Stimulated activated CD4-positive, alpha-beta T cell treated with anti-CD3 and anti-CD28 coated beads, Interleukin-1b, Interleukin-23, amount 100 ng/mL, for 24 hours (primary cell): ENCODE measurements at regions not wholly inside any gene's neighbourhood (a gene's known extent, or its start where the extent isn't known, plus 50 kb on each side); places are given as distances from the start of the nearest gene placed in this dataset.
"Not testable (repeated sequence)": the region's sequence is repeated elsewhere in the genome, so short reads cannot be mapped to it uniquely, and the experiment has no call there.

Experiments
- DNase-seq, 4 experiments: peaks; one replicate each; pipeline ENCODE4 v3.0.0-alpha.2; 2020; ENCODE audit warnings: low read depth in 4 of 4, low spot score in 1 of 4

DNA sequence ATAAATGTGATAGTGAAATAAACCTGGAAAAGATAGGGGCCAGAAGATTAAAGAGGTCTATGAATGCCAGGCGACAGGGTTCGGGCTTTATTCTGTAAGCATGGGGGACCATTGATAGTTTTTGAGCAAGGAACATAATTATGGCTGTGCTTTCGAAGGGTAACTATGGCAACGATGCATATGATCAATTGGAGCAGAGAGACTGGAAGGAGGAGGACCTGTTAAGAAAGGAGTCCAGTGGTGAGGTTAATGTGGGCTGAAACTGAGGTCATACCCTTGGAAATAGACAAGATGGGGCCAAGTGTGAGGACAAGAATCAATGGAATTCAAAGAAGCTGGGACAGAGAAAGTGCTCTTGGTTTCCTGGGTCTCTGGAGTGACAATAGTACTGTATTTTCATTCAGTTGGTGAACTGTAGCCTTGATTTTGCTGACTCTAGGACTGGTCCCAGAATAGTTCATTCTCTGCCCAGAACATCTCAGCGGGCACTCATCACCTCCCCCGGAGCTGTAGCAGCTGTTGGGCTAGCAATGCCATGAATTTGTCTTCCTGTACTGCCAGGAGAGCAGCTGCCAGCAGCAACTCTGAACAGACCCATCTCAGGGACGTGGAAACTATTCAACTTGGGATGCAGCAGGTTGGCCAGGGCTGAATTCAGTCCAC lies 108.4 kb downstream of the SRGAP2 start:
- not testable (repeated sequence) for DNase-seq

DNA sequence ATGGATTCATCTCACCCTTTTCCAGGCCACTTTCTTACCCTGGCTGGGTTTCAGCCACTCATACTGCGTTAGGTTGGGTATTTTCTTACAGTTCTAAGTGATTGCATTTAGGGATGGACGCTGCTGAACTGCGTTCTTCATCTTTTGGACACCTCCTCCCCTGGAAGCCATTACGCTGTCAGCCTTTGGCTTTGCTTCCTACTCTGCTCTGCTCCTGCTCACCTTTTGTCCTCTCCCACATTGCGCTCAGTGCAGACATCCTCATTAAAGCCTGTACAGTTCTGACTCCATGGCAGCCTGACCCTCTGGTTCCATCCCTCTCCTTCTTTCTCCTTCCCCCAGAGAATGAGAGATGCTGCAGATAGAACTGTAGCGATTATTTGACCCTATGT lies 108.9 kb downstream of the SRGAP2 start:
- DNase-seq, result not testable (repeated sequence)

DNA sequence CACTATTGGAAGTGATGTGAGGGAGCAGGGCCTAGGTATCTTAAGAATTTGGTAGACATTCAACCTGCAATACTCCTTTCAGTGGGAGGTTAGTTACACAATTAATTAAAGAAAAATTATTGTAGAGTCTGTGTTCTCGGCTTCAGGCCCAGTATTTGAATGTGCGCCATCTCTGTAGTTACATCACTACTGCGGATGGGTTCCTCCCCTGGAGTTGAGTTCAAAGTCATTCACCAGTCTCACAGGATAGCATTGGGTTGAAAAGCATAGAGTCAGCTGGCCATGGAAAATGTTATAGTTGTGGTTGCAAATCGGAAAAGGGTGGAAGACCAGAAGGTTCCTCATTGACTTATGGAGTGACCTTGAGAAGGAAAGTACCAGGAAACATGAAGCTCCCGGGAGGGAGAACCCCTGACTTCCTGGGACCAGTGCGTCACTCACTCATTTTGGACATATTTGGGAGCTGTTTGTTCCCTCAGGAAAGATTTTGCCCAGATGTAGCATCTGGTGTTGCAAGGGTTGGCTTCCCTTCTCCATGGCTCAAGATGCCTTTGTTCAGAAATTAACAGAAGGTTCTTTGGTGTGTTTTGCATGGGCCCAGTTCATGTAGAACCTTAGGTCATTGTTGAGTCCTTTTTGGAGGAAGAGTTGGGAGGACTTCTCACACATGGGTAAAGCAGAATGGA lies 111.8 kb downstream of the SRGAP2 start:
- DNase-seq, result not testable (repeated sequence)

DNA sequence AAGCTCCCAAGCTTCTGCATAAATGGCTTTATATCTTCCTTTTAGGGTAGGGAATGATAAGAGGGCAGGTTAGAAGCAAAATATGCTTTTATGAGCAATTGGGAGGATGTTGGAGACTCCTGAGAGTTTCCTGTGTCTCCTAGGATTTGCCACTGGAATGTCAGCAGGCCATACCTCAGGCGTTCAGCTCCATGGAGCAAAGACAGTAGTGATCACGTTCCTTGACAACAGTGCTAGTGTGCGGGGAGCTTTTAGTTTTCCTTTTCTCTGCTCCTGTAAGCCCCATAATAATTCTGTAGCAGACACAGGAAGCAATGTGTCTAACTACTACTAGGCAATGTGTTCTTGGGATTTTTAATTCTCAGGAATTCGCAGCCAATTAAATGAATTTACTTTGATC lies 113.6 kb downstream of the SRGAP2 start:
- not testable (repeated sequence) for DNase-seq

DNA sequence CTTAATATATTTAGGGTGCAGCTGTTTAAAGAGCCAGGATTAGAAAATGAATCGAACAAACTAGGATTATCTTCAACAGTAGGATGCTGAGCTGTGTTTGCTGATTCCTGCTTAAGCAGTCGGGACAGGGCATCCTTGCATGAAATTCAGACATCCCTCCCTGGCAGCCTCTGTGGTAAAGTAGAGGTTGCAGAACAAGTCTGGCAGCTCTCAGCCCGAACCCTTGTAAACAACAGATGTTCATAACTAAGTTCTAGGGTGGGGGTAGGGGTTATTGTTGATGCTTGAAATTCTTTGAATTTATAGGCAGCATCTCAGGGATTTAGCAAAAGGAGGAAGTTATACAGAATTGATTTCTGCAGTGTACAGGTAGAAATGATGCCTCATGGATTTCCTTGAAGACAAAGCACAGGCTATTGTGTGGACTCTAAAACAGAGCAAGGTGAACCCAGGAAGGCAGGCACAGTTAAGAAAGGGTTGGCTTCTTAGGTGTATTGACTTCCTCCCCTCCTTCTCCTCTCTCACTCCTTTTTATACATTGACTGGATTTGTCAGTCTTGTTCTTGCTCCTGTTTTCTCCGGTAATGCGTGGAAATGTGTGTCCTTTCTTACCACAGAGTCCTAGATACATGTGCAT lies 114.7 kb downstream of the SRGAP2 start:
- not testable (repeated sequence) for DNase-seq

DNA sequence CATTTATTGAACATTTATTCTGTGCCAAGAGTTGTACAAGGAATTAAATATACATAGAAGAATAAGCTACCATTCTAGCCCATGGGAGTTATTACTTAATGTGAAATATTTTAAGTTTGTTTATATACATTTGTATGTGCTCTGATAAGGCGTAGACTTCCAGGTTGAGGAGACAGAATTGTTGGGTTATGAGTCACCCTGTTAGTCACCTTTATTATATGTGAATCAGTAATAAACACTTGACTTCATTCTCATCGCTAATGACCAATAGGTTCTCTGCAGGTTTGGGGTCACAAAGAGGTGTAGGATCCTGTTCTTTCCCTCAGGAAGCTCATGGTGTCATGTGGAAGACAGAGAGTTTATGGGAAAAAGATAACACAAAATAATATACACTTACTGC lies 116.9 kb downstream of the SRGAP2 start:
- DNase-seq, result not testable (repeated sequence)

DNA sequence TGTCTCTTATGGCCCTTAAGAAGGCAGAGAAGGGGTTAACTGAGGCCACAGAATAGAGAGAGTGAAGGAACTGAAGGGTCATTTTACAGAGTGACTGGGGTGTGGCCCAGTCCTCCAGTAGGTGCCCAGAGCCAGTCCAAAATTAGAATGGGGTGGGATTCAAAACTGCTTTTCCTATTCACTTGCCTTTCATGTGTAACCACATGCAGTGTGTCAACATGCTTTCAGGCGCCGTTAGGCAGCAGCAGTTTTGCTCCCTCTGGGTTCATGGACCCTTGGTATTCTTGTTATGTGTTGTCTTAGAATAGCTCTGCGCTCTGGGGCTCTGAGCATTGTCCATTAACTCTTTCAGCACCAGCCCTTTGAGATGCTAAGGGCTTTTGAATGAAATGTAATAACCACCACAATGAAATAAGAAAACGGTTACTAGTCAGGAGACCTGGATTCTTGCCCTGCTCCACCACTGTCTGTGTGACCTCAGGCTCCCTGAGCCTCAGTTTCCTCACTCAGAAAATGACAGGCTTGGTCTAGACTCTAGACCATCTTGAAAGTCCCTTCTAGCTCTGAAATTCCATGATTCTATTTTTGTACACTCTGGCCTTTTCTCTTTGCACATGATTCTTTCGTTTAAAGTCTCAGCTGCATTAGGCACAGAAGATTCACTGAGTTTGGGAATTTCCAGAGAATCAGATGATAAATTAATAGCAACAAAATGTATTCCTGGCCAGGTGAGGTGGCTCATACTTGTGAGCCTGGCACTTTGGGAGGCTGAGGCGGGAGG lies 123.0 kb downstream of the SRGAP2 start:
- DNase-seq, result not testable (repeated sequence)

DNA sequence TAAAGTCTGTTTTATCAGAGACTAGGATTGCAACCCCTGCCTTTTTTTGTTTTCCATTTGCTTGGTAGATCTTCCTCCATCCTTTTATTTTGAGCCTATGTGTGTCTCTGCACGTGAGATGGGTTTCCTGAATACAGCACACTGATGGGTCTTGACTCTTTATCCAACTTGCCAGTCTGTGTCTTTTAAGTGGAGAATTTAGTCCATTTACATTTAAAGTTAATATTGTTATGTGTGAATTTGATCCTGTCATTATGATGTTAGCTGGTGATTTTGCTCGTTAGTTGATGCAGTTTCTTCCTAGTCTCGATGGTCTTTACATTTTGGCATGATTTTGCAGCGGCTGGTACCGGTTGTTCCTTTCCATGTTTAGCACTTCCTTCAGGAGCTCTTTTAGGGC lies 128.3 kb downstream of the SRGAP2 start:
- DNase-seq, result not testable (repeated sequence)

DNA sequence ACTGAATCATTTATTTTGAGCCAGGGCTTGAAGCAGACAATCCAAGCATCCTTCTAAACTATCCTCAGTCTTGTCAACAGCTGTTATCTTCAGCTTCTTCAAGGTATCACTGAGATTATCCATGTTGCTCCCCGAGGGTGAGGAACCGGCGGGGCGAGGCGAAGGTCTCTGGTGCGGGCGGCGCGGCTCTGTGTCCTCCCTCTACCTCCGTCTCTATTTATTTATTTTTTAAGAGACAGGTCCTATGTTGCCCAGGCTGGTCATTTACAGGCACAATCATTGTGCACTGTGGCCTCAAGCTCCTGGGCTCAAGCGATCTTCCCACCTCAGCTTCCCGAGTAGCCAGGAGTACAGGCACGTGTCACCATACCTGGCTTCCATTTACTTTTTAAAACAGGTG lies 130.0 kb downstream of the SRGAP2 start:
- DNase-seq, result not testable (repeated sequence)

DNA sequence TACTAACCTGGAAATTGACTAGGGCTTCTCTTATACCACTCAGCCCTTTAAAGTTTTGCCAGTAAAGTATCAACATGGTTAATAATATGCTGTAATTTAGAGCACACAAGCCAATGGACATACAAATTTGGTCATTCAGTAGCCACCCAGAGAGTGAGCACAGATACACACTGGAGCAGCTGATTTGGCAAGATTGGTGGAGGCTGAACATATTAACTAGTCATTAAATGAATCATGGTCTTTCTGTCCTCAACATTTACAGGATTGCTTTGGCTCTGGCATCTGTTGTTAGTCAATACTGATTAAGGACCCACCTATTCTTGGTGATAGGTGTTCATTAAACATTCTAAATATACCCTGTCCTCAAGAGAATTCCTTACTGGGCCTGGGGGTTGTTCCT lies 130.6 kb downstream of the SRGAP2 start:
- not testable (repeated sequence) for DNase-seq

DNA sequence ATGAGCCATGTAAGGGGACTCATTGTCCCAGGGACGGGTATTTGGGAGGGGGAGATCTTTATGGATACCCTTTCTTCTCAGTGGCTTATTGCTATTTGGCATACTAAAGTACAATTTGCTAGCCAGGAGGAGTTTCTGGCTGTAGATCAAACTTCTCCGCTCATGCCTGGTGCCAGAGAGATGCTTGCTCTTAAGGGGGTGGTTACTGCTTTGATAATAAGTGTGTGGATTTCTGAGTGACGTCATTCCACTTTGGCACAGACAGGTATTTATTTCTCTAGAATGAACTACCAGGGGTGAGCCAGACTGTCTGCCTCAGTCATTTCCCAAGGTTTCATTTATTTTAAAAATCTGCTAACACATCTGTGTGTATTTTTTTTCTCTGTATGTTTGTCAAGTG lies 131.1 kb downstream of the SRGAP2 start:
- not testable (repeated sequence) for DNase-seq

DNA sequence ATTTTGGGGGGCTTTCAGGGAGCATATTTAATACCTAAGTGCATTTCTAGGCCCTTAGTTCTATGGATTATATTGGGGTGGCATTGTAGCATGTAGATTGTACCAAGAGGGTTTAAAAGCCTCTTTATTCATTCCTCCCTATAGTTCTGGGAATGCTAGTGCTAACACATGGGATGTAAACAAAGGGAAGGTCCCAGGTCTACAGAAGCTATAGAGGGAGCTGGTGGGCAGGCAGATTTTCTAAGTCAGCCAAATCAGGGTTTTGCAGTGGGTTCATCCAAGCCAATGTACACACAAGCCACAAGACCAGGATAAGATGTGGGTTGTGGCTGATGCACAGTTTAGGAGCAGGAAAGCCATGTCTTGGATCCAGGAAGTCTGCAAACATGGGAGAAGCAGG lies 131.8 kb downstream of the SRGAP2 start:
- not testable (repeated sequence) for DNase-seq

DNA sequence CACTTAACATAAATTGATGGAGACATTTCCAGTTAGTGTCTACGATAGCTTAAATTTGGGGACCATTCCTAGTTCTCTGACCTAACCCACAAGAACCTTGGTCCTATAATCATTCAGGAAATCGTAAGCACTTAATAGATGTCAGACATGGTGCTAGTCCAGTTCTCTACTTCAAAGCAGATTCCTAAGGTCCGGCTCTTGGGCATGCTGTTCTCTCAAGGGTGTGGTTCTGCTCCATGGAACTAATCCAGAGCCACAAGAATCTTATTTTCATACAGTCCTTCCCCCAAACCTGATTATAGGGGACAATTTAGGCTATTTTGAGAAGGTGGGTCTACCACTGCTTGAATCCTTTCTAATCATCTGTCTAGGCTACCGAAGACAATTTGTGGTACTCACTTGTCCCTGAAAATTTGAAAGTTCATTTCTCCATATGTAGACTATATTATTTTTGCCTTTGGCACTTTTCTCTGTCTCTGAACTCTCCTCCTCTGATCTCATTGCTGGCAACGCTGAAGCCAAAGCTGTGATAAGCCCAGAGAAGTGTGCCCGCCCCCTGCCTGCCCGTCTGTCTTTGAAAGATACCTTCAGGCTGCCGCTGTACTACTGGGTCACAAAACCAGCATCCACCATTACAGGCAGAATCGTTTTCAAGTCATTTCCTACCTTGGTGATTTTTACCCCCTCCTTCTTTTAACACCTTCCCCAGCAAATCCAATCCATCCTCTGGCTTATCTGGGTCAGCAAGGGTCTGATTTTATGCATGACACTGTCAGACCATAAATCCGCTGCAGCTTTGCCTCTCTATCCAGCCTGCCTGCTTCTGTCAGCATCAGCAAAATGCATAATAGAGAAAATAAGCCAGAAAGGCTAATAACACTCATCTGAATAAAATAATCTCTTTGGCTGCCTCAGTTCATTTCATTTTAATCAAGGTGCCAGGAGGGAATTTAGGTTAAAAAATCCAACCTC lies 132.8 kb downstream of the SRGAP2 start:
- DNase-seq, result not testable (repeated sequence)

DNA sequence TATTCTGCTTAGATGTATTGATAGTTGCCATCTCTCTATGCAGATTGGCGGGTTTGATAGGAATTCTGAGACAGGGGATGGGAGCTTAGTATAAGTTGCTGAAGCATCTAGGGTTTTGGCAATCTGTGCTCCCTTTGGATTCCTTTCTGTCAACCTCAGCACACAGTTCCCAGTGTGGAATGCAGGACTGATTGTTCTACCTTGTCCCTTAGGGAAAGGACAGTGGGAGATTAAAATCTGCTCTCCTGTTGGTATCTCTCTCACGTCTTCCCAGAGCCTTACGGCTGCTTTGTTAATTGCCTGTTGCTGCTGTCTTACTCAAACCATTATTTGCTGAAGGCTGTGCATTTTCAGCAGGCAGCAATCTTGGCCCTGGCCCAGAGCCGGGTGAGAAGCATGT lies 133.3 kb upstream of the IKBKE start:
- not testable (repeated sequence) for DNase-seq

DNA sequence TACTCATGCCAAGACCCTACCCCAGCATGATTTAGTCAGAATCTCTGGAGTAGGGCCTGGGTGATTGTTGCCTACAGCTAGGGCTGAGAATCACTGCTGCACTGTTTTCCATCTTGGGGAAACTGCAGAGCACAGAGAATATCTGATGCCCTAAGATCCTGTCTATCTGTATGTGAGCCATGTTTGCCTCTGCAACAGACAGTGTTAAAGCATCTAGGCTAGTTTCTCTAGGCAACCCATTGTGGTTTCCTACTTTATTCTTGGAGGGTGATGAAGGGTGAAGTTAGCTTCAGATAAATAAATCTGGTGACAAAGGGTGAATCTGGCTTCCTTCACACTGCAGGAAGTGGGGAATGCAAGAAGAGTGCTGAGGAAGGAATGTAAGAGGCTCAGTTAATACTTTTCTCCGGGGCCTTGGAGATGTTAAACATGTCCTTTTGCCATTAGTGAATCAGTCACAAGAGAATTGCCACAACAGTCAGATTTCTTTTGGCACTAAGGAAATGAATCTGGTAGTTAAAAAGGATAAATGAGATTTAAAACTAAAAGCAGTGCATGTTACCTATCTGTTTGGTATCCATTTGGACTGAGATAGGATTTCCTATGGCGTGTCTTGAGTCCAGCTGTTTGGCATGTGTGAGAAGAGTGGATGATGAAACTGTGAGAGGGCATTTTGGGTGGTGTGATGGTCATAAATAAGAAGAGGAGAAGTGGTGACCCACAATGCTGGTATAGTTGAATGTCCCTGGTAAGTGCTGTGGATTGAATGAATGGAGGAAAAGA lies 119.6 kb upstream of the IKBKE start:
- not testable (repeated sequence) for DNase-seq

DNA sequence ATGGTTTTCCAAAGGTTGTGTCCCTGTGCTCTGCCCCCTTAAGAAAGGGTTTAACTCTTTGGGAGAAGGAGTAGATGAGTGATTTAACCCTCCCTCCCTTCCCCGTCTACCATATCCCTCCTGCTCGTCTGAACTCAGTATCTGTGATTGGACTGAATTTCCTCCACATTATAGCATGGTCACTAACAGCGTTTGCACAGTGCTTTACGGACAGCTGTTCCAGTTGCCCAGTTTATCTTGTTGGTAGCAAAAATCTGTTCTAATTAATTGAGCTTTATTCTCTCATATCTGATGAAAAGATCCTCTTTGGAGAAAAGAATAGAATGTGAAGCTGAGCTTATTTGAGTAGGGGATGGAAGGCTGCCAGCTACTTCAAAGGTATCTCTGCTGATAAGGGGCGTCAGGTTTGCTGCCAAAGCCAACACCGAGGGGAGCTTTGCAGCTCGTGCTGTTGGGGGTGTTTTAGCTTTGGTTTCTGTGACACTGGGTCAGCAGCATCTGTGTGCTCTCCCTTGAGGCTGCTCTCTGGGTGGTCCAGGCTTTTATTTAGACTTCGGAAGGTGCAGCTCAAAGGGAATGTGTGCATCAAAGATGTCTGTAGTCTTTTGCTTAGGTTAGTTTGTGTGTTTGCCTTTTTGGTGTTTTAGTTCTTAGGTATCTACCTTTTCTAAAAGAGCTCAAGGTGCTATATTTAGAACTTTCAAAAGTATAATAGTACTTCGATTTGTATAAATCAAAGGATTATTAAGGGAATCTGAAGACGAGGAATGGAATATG lies 118.8 kb upstream of the IKBKE start:
- DNase-seq, result not testable (repeated sequence)

DNA sequence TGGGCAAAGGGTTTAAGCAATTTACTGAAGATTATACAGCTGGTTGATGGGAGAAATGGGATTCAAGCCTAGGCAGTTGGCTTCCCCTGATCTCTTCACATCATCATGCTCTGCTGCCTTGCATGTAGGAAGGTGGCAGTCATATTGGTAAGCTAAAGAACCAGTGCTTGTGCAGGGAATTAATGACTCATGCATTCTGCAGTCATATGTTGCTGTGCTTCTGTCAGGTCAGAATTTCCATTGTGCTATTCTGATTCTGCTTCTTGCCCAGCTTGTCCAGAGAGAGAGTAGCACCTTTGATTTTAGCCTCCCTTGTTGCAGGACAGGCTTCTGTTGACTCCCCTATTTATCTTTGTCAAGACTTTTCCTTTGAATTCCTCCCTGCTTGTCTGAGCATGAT lies 114.0 kb upstream of the IKBKE start:
- not testable (repeated sequence) for DNase-seq

DNA sequence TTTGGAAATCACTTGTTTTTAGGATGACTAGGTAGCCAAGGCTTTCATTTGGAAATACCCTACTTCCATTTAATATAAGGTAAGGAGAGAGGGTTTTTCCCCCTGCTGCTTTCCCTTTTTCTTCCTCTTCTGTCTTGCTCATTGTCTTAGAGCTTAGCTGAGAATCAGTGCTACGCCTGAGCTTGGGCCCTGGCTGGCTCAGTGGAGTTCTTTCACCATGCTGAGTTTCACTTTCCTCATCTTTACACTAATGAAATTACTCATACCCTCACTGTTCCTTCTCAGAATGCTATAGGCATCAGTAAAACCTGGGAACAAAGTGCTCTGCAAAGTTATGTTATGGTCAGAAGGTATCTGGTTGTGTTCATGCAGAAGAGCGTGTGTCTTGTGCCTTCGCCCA lies 112.3 kb upstream of the IKBKE start:
- DNase-seq, result peak in 2 of 4 experiments; percentile 10 to 31

DNA sequence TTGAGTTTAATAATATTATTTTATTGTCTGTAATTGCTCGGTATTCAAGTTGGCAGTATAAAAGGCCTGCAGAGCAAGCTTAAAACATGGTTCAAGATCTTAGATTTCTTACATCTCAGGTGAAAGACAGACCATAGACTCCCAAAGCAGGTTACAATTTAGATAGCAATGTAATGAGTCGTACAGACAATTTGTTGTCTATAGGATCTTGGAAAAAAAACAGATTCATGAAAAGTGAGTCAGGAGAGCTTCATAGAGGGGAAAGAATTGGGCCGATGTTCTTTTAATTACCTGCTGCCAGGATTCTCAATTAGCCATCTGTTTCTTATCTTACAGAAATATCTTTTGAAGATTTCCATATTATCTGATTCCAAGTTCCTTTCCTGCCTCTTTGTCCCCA lies 111.5 kb upstream of the IKBKE start:
- not testable (repeated sequence) for DNase-seq
